Central memory CD8-positive, alpha-beta T cell (primary cell): ENCODE measurements at regions not wholly inside any gene's neighbourhood (a gene's known extent, or its start where the extent isn't known, plus 50 kb on each side); places are given as distances from the start of the nearest gene placed in this dataset.

Source experiments
- ATAC-seq: fragments of 150-1000 bp; cut with Tn5 transposase; replicated peaks from 2 replicates; pipeline ENCODE4 v1.10.0; 2022; ENCODE audit warnings: mild to moderate bottlenecking, moderate FRiP score, moderate number of reproducible peaks; ENCODE audit not compliant: poor library complexity, severe bottlenecking; ENCODE audit errors: extremely low read depth
- DNase-seq, 2 donors: peaks; one replicate each; pipeline ENCODE4 v3.0.0; 2021; ENCODE audit warnings: low spot score in 2 of 2
- H3K27ac Mint-ChIP-seq: one replicate; pipeline ENCODE4 v1.8.0; 2022; ENCODE audit warnings: low read depth, mild to moderate bottlenecking, moderate library complexity, mixed read lengths
- H3K27me3 Mint-ChIP-seq: one replicate; pipeline ENCODE4 v1.8.0; 2022; ENCODE audit warnings: mixed read lengths
- H3K36me3 Mint-ChIP-seq: one replicate; pipeline ENCODE4 v1.8.0; 2022; ENCODE audit warnings: mild to moderate bottlenecking, moderate library complexity, mixed read lengths; ENCODE audit not compliant: insufficient read depth
- H3K4me1 Mint-ChIP-seq: one replicate; pipeline ENCODE4 v1.8.0; 2022; ENCODE audit warnings: mixed read lengths
- H3K4me3 Mint-ChIP-seq: one replicate; pipeline ENCODE4 v1.8.0; 2022; ENCODE audit warnings: mild to moderate bottlenecking, moderate library complexity, mixed read lengths
- H3K9me3 Mint-ChIP-seq: one replicate; pipeline ENCODE4 v1.8.0; 2022; ENCODE audit warnings: mixed read lengths

GRCh38 chr5:4866131-4866659 is 273.9 kb upstream of the ADAMTS16 start:
- Mint-ChIP-seq H3K4me3 (no peak overlapping the region), H3K27me3 (no peaks in the 10 kb centered on the region)

GRCh38 chr5:4866817-4867216 is 273.3 kb upstream of the ADAMTS16 start:
- no peak overlapping the region for H3K27ac Mint-ChIP-seq
- H3K4me3 Mint-ChIP-seq: no peak overlapping the region
- H3K36me3 Mint-ChIP-seq: no peaks in the 10 kb centered on the region
- ATAC-seq (no peak), DNase-seq (no peak)
- no peaks in the 10 kb centered on the region for H3K27me3 Mint-ChIP-seq
- H3K4me1 Mint-ChIP-seq: no peaks in the 10 kb centered on the region
- peaks cover 6% of the 10 kb centered on the region for H3K9me3 Mint-ChIP-seq

More at GRCh38 chr5:4866131-4866659, 273.9 kb upstream of the ADAMTS16 start:
- Mint-ChIP-seq H3K9me3 (peaks cover 6% of the 10 kb centered on the region), H3K27ac (no peak overlapping the region), H3K4me1 (no peaks in the 10 kb centered on the region), H3K36me3 (no peaks in the 10 kb centered on the region)
- ATAC-seq (no peak), DNase-seq (no peak)

- H3K27me3 Mint-ChIP-seq: no peaks in the 10 kb centered on the region
- H3K4me3 Mint-ChIP-seq: no peak overlapping the region
- DNase-seq (no peak), ATAC-seq (no peak)
- H3K27ac Mint-ChIP-seq: no peak overlapping the region
- H3K36me3 Mint-ChIP-seq: no peaks in the 10 kb centered on the region
- H3K4me1 Mint-ChIP-seq: no peaks in the 10 kb centered on the region
- peaks cover 6% of the 10 kb centered on the region for H3K9me3 Mint-ChIP-seq
Observed at GRCh38 chr5:4868140-4868735, 271.9 kb upstream of the ADAMTS16 start.

- Mint-ChIP-seq H3K4me1 (no peaks in the 10 kb centered on the region), H3K9me3 (no peaks in the 10 kb centered on the region), H3K4me3 (no peak overlapping the region), H3K36me3 (no peaks in the 10 kb centered on the region), H3K27me3 (no peaks in the 10 kb centered on the region), H3K27ac (no peak overlapping the region)
- DNase-seq: no peak
- ATAC-seq: no peak
Observed at GRCh38 chr5:4873652-4874051, 266.5 kb upstream of the ADAMTS16 start.

GRCh38 chr5:4874097-4874496 is 266.0 kb upstream of the ADAMTS16 start:
- Mint-ChIP-seq H3K9me3 (no peaks in the 10 kb centered on the region), H3K4me3 (no peak overlapping the region), H3K27me3 (no peaks in the 10 kb centered on the region), H3K4me1 (no peaks in the 10 kb centered on the region), H3K27ac (no peak overlapping the region), H3K36me3 (no peaks in the 10 kb centered on the region)
- ATAC-seq (no peak), DNase-seq (no peak)

GRCh38 chr5:4875942-4876341 is 264.2 kb upstream of the ADAMTS16 start:
- peaks cover 2% of the 10 kb centered on the region for H3K9me3 Mint-ChIP-seq
- no peak for DNase-seq
- H3K27me3 Mint-ChIP-seq: no peaks in the 10 kb centered on the region
- ATAC-seq: no peak
- no peak overlapping the region for H3K27ac Mint-ChIP-seq
- H3K4me3 Mint-ChIP-seq: no peak overlapping the region
- no peaks in the 10 kb centered on the region for H3K4me1 Mint-ChIP-seq
- H3K36me3 Mint-ChIP-seq: no peaks in the 10 kb centered on the region

- DNase-seq (no peak), ATAC-seq (no peak)
- Mint-ChIP-seq H3K4me1 (no peaks in the 10 kb centered on the region), H3K27me3 (no peaks in the 10 kb centered on the region), H3K4me3 (no peak overlapping the region), H3K27ac (no peak overlapping the region), H3K36me3 (no peaks in the 10 kb centered on the region), H3K9me3 (peaks cover 6% of the 10 kb centered on the region)
Observed at GRCh38 chr5:4876804-4877203, 263.3 kb upstream of the ADAMTS16 start.

- Mint-ChIP-seq H3K36me3 (no peaks in the 10 kb centered on the region), H3K27ac (no peak overlapping the region), H3K9me3 (peaks cover 6% of the 10 kb centered on the region), H3K4me1 (no peaks in the 10 kb centered on the region), H3K4me3 (no peak overlapping the region), H3K27me3 (no peaks in the 10 kb centered on the region)
- no peak for DNase-seq
- ATAC-seq: no peak
Observed at GRCh38 chr5:4877579-4877978, 262.6 kb upstream of the ADAMTS16 start.

- H3K27me3 Mint-ChIP-seq: no peaks in the 10 kb centered on the region
- H3K27ac Mint-ChIP-seq: no peak overlapping the region
- ATAC-seq (no peak), DNase-seq (no peak)
- H3K36me3 Mint-ChIP-seq: no peaks in the 10 kb centered on the region
- peaks cover 6% of the 10 kb centered on the region for H3K9me3 Mint-ChIP-seq
- no peaks in the 10 kb centered on the region for H3K4me1 Mint-ChIP-seq
- H3K4me3 Mint-ChIP-seq: no peak overlapping the region
Observed at GRCh38 chr5:4879075-4879474, 261.1 kb upstream of the ADAMTS16 start.

GRCh38 chr5:4879693-4880303 is 260.3 kb upstream of the ADAMTS16 start:
- H3K36me3 Mint-ChIP-seq: no peaks in the 10 kb centered on the region
- ATAC-seq (no peak), DNase-seq (no peak)
- H3K4me3 Mint-ChIP-seq: no peak overlapping the region
- no peak overlapping the region for H3K27ac Mint-ChIP-seq
- peaks cover 10% of the 10 kb centered on the region for H3K9me3 Mint-ChIP-seq
- no peaks in the 10 kb centered on the region for H3K4me1 Mint-ChIP-seq
- no peaks in the 10 kb centered on the region for H3K27me3 Mint-ChIP-seq

- Mint-ChIP-seq H3K4me1 (no peaks in the 10 kb centered on the region), H3K9me3 (peaks cover 12% of the 10 kb centered on the region), H3K27ac (no peak overlapping the region), H3K27me3 (no peaks in the 10 kb centered on the region), H3K4me3 (no peak overlapping the region), H3K36me3 (no peaks in the 10 kb centered on the region)
- no peak for ATAC-seq
- DNase-seq: no peak
Observed at GRCh38 chr5:4880304-4880741, 259.8 kb upstream of the ADAMTS16 start.

- Mint-ChIP-seq H3K4me1 (no peaks in the 10 kb centered on the region), H3K9me3 (peaks cover 17% of the 10 kb centered on the region), H3K4me3 (no peak overlapping the region), H3K36me3 (no peaks in the 10 kb centered on the region), H3K27me3 (no peaks in the 10 kb centered on the region), H3K27ac (no peak overlapping the region)
- DNase-seq (no peak), ATAC-seq (no peak)
Observed at GRCh38 chr5:4881366-4882002, 258.6 kb upstream of the ADAMTS16 start.

- no peak for ATAC-seq
- Mint-ChIP-seq H3K4me1 (no peaks in the 10 kb centered on the region), H3K9me3 (peaks cover 17% of the 10 kb centered on the region), H3K4me3 (no peak overlapping the region), H3K36me3 (no peaks in the 10 kb centered on the region), H3K27ac (no peak overlapping the region), H3K27me3 (no peaks in the 10 kb centered on the region)
- DNase-seq: no peak
Observed at GRCh38 chr5:4882186-4882585, 257.9 kb upstream of the ADAMTS16 start.
